ENCODE measurements at regions not wholly inside any gene's neighbourhood (a gene's known extent, or its start where the extent isn't known, plus 50 kb on each side); places are given as distances from the start of the nearest gene placed in this dataset.

GRCh38 chr7:20927976-20928375 is 141.3 kb upstream of the SP8 start:
- TF ChIP-seq CTCF (IDR thresholded peaks at IDR 0.05), result no peak
- TF ChIP-seq POLR2A (IDR thresholded peaks at IDR 0.05), result no peak
- no peak for TF ChIP-seq POLR2AphosphoS5 (IDR thresholded peaks at IDR 0.05)
- 72% methylated on average over 1 of the region's 1 CpG for whole genome bisulfite sequencing
- Histone ChIP-seq H3K36me3 (no peaks in the 10 kb centered on the region), H3K27me3 (replicated peaks; ENCODE audit: insufficient read depth) (no peaks in the 10 kb centered on the region), H3K9me3 (no peaks in the 10 kb centered on the region), H3K27ac (no peak overlapping the region), H3K4me3 (no peak overlapping the region), H3K4me1 (replicated peaks) (no peaks in the 10 kb centered on the region)
- intact Hi-C loops (cut with DNase I), result no loop called here
- DNase-seq (ENCODE audit: low spot score), result no peak

DNA sequence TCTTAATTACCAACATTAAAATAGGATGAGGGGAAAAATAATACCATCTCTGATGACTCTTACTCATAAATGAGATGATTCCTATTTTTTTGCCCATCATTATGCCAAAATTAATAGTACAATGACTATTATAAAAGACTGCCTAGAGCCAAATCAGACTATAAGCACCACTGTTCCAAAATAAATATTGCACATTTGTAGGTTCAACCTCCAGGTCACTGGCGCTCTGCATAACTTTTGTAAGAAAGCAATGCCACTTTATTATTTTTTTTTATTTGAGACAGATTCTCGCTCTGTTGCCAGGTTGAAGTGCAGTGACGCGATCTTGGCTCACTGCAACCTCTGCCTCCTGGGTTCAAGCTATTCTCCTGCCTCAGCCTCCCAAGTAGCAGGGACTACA is 142.5 kb upstream of the SP8 start:
- no peaks in the 10 kb centered on the region for H3K36me3 ChIP-seq
- intact Hi-C loops (cut with DNase I), result no loop called here
- no peak overlapping the region for H3K27ac ChIP-seq
- H3K4me1 ChIP-seq (replicated peaks), result no peaks in the 10 kb centered on the region
- no peak for DNase-seq (ENCODE audit: low spot score)
- no peak overlapping the region for H3K4me3 ChIP-seq
- TF ChIP-seq POLR2A (IDR thresholded peaks at IDR 0.05) (no peak), CTCF (IDR thresholded peaks at IDR 0.05) (no peak), POLR2AphosphoS5 (IDR thresholded peaks at IDR 0.05) (no peak)
- H3K27me3 ChIP-seq (replicated peaks; ENCODE audit: insufficient read depth), result no peaks in the 10 kb centered on the region
- H3K9me3 ChIP-seq, result no peaks in the 10 kb centered on the region
- WGBS, result 86% methylated on average over 4 of the region's 4 CpGs

- Histone ChIP-seq H3K4me3 (no peak overlapping the region), H3K9me3 (no peaks in the 10 kb centered on the region), H3K27me3 (replicated peaks; ENCODE audit: insufficient read depth) (no peaks in the 10 kb centered on the region), H3K4me1 (replicated peaks) (no peaks in the 10 kb centered on the region), H3K27ac (peak overlapping the region in 1 of 2 donors; percentile 3), H3K36me3 (no peaks in the 10 kb centered on the region)
- intact Hi-C loops (cut with DNase I), result no loop called here
- TF ChIP-seq CTCF (IDR thresholded peaks at IDR 0.05) (no peak), POLR2A (IDR thresholded peaks at IDR 0.05) (no peak), POLR2AphosphoS5 (IDR thresholded peaks at IDR 0.05) (no peak)
- DNase-seq (ENCODE audit: low spot score), result no peak
- 92% methylated on average over 3 of the region's 3 CpGs for WGBS
These were observed 145.1 kb upstream of the SP8 start for GRCh38 chr7:20931739-20932138.

DNA sequence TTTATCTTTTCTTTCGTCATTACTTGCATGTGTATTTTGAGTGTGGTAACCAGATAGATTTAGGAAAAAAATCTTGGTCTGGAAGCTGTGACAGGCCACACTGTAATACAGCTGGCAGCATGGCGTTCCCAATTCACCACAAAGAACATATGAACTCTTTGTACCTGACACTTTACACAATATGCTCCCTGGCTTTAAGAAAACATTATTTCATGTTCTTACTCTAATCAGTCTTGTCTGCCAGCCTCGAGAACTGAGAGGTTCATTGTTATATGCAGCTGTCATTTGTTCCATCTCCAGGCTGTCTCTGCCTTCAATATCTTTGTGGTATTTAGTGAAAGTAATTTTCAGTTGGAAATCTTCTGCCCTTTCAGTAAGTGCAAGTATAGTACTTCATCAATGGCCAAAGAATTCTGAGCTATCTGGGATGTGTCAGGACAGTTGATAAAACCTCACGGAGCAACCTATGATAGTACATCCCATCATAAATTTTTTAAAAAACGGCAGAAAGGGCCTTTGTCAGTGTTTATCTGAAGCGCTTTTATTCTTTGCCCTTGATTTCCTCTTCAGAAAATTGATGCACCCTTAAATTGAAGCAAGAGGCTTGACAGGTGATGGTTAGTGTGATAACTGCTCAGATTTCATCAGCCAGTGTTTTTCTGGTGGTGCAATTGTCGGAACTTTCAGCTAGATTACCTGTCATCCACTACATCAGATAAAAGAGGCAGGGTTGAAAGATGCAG is 146.3 kb upstream of the SP8 start:
- no peaks in the 10 kb centered on the region for H3K27me3 ChIP-seq (replicated peaks; ENCODE audit: insufficient read depth)
- H3K9me3 ChIP-seq, result no peaks in the 10 kb centered on the region
- peak; percentile 16 for DNase-seq (ENCODE audit: low spot score)
- no peaks in the 10 kb centered on the region for H3K4me1 ChIP-seq (replicated peaks)
- TF ChIP-seq CTCF (IDR thresholded peaks at IDR 0.05) (no peak), POLR2AphosphoS5 (IDR thresholded peaks at IDR 0.05) (peak; percentile 58)
- 47% methylated on average over 7 of the region's 7 CpGs for WGBS
- no peaks in the 10 kb centered on the region for H3K36me3 ChIP-seq
- H3K4me3 ChIP-seq, result no peak overlapping the region
- H3K27ac ChIP-seq, result no peak overlapping the region
- intact Hi-C loops (cut with DNase I), result no loop called here

DNA sequence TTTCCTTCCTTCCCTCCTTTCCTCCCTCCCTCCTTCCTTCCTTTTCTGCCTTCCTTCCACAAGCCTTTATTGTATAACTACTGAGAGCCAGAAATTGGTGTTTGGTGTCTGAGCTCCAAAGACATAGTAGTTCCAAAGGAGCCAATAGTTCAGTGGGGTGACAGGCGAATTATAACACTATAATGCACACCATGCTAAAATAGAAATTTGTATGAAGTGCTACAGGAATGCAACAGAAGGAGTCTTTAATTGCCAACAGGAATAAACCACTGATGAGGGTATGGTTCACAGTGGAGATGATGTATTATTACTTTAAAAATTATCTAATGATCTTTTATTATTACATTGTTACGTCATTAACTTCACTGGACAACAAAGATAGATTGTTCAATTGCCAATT is 158.8 kb upstream of the SP8 start:
- intact Hi-C loops (cut with DNase I), result no loop called here
- Histone ChIP-seq H3K27me3 (replicated peaks; ENCODE audit: insufficient read depth) (no peaks in the 10 kb centered on the region), H3K4me1 (replicated peaks) (no peaks in the 10 kb centered on the region), H3K36me3 (no peaks in the 10 kb centered on the region), H3K9me3 (no peaks in the 10 kb centered on the region), H3K27ac (no peak overlapping the region), H3K4me3 (no peak overlapping the region)
- TF ChIP-seq POLR2AphosphoS5 (IDR thresholded peaks at IDR 0.05) (no peak), POLR2A (IDR thresholded peaks at IDR 0.05) (no peak)
- WGBS, result 43% methylated on average over 2 of the region's 2 CpGs
- no peak for DNase-seq (ENCODE audit: low spot score)
